HG02885 (cell line): ENCODE measurements at regions not wholly inside any gene's neighbourhood (a gene's known extent, or its start where the extent isn't known, plus 50 kb on each side); places are given as distances from the start of the nearest gene placed in this dataset.
"Not testable (repeated sequence)": the region's sequence is repeated elsewhere in the genome, so short reads cannot be mapped to it uniquely, and the experiment has no call there.

ENCODE experiments used
- ATAC-seq: cut with Tn5 transposase; IDR thresholded peaks from one replicate; pipeline ENCODE4 v1.9.1; 2021; ENCODE audit warnings: mild to moderate bottlenecking; ENCODE audit not compliant: unreplicated experiment, poor library complexity

DNA sequence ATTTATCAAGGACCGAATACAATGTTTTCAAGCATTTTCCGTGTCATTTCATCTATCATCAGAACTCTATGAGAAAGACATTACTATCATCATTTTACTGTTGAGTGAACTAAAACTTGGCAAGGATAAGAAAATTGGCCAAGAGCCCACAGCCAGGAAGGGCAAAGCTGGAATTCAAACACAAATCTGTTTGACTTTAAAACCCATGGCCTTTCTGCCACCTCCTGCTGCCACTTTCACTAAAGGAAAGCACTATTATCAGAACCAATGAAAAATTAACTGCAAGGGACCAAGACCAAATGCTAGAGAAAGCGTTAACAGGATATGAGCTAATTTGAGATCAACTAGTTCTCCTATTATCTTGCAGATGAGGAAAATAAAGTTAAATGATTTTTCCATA lies 2759.2 kb downstream of the ARAP2 start:
- ATAC-seq, result no peak

DNA sequence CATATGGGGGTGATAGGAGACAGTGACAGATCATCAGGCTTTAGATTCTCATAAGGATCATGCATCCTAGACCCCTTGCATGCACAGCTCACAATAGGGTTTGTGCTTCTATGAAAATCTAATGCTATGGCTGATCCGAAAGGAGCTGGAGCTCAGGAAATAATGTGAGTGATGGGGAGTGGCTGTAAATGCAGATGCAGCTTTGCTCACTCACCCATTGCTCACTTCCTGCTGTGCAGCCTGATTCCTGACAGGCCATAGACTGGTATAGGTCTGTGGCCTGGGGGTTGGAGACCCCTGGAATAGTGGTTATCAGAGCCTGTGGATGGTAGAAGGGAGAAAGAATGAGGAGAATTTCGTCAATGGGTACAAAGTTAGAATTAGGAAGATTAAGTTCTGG lies 2751.1 kb downstream of the ARAP2 start:
- ATAC-seq, result no peak

DNA sequence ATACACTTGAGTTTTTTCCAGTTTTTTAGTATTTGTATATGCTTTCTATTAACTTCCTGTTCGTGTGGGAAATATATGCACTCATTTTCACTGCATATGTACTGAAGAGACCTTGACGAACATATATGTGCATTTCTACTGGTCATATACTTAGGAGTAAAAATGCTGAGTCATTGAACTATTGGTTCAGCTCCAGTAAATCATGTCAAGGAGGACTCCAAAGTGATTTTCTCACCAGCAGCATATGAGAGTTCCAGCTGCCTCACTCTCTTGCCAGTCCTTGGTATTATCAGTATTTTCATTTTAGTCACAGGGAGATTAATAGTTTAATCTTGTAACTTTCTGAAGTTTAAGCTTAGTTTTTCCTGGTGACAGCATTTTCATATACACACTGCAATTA lies 2750.2 kb downstream of the ARAP2 start:
- no peak for ATAC-seq

DNA sequence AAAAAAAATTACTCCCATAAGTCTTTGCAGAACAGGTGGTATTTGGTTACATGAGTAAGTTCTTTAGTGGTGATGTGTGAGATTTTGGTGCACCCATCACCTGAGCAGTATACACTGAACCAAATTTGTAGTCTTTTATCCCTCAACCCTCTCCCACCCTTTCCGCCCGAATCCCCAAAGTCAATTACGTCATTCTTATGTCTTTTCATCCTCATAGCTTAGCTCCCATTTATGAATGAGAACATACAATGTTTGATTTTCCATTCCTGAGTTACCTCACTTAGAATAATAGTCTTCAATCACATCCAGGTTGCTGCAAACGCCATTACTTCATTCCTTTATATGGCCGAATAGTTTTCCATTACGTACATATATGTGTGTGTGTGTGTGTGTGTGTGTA lies 2742.7 kb downstream of the ARAP2 start:
- ATAC-seq, result not testable (repeated sequence)

DNA sequence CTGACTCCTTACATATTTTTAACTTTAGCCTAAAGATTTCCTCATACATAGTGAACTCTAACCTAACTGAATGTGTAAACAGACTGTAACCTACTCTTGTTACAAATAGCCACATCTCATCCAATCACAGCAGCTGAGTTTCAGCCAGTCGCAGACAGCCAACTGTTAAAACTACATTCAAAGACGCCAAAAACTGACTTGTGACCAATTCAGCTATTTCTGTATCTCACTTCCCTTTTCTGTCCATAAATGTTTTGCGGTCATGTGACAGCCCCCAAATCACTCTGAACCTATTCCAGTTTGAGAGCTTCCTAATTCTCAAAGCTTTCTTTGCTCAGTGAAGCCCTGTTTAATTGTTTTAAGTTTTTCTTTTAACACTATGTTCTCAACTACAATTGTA lies 2731.9 kb downstream of the ARAP2 start:
- ATAC-seq, result peak; percentile 94

DNA sequence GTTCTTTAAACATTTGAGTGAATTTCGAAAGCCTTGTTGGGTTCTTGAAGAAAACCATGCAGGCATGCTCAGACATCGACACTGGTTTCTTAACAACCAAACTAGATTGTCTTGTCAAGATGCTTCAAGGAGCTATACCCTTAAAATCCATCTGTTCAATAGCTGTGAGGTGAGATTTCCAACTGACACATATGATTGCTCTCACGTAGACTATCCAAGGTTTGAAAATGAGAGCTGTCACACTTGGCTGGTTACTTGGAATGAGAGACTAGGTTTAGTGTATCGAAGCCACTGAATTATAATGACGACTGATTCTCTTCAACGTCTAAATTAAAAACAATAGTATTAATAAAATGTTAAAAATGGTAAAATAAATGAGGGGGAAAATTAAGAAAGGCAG lies 2725.5 kb downstream of the ARAP2 start:
- ATAC-seq, result no peak

DNA sequence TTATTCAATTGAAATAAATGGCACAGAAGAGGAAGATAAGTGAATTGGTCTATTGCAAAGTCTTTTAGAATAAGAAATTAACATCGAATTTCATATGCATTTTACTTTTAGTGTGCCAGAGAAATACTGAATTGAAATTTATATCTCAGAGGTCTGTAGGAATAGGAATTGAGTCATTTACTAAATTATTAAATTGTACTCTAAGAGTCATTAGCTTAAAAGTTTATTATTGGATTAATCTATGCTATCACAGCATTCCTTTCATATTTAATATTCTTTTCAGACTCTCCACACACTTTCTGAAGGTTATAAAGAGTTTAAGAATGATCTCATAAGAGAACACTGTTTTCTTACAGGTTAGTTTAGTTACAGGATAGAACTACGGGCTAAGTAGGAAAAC lies 2711.5 kb downstream of the ARAP2 start:
- ATAC-seq, result no peak

DNA sequence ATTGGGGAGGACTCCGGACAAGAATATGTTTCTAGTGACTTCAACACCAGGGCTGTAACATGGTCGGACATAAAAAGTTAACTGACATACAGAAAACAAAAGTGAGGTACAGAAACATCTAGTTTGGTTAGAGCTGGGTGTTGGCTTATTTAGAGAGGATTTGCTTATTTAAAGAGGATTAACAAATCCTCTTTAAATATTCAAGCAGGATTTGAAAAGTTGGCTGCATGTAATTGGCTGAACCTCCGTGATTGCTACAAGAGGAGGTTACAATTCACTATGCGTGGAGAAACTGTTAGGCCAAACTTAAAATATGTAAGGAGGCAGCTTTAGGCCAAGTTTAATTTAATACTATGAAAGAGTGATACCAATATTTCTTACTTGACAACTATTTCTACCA lies 2707.4 kb downstream of the ARAP2 start:
- no peak for ATAC-seq

DNA sequence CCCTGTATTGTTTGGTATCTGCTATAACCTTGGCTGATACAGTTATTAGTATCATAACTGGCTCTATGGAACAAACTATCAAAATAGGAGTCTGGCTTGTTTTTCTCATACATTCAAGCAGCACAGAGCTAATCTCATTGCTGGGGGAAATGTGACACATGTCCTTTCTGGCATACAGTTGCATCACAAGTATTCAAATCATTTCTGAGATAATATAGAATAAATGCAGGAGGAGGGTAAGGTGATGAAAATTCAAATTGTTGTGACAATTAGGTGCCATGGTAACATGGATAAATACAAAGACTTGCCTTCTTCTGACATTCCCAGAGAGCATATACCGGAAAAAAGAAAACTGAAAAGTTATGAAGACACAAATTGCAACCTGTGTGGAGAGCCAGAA lies 2706.8 kb downstream of the ARAP2 start:
- no peak for ATAC-seq

DNA sequence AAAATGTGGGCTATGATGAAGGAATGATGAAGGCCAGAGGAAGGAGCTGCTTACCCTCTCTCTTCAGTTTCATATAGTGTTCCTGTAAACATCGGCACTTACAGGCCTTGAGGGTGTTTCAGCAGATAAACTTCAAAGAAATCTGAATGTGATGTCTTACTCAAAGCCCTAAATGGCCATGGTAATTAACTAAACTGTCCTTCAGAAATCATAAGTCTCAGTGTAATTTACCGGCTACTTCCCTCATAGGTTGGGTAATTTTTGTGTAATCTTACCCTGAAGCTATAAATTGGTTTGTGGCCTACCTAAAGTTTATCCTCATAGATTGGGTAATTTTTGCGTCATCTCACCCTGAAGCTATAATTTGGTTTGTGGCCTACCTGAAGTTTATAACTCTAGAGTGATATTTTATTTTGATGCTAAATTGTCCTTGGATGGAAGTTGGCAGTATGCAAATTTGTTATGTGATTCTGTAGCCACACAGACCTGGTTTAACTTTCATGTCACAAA lies 2700.3 kb downstream of the ARAP2 start:
- ATAC-seq, result no peak

DNA sequence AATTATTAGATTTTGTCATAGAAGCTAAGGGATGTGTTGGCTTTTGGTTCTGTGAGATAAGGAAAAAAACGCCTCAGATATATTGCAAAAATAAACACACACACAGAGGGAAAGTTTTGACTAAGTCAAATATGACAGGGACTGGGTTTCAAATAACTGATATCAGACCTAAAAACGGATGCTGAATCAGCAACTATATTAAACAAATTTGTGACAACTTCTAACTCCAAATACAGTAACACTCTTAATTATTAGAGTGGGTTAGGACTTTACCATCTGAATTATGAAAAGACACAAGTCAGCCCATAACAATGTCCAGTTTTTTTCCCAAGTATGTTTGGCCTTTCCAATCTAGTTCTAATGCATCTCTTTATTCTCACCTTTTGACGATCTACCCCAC lies 2693.1 kb downstream of the ARAP2 start:
- no peak for ATAC-seq

DNA sequence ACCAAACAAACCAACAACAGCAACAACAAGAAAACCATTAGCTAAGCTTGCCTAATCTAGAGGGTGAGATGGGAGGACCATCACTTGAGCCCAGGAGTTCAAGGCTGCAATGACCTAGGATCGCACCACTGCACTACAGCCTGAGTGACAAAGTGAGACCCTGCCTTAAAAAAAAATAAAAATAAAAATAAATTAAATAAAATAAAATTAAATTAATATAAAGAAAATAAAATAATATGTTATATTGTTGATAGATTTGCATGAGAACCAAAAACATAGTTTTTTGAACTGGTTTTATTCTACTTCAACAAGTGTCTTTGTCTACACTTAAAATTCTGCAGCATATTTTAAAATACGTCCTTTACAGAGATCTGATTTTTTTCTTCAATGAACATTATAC lies 2683.1 kb downstream of the ARAP2 start:
- no peak for ATAC-seq

DNA sequence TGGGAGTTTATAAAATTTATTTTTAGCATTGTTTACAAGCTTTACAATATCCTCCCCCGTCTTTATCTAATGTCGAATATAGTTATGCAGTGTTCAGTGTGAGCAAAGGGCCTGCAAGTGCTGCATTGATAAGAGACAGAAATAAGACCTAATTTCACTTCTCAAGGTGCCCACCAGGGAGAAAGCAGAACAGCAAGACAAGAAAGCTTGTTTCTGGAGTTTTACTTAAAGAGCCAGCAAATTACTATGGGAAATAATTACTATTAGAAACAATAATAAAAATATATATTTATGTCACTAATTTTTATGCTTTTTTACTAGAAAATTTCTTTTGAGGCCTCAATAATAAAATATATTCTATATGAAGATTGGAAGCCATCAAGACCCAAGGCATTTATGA lies 2677.7 kb downstream of the ARAP2 start:
- no peak for ATAC-seq

DNA sequence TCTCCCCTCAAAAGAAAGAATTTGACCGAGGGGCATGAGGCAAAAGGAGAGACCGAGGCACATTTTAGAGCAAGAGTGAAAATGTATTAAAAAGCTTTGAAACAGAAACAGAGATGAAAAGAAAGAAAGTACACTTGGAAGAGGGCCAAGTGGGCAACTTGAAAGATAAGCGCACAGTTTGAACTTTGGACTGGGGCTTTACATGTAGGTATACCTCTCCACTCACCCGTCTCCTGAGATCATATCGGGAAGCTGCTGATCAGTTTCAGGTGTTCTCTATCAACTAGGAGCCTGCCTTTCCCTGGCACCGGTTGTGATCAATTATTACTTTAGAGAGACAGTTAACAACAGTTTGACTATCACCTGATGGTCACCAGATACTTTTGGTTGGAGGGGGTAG lies 2666.5 kb downstream of the ARAP2 start:
- ATAC-seq, result no peak

DNA sequence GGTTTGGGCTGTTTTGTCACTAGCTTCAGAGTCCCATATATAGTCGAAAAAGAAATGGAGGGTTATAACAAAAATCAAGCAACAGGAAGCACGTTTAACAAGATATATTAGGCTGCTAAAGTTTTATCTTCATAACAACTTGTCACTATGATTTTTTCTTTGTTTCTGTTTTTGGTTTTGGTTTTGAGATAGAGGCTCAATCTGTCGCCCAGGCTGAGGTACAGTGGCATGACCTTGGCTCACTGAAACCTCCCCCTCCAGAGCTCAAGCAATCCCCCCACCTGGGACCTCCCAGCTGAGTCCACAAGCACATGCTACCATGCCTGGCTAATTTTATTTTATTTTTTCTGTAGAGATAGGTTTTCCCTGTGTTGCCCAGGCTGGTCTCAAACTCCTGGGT lies 2664.4 kb downstream of the ARAP2 start:
- ATAC-seq, result no peak

DNA sequence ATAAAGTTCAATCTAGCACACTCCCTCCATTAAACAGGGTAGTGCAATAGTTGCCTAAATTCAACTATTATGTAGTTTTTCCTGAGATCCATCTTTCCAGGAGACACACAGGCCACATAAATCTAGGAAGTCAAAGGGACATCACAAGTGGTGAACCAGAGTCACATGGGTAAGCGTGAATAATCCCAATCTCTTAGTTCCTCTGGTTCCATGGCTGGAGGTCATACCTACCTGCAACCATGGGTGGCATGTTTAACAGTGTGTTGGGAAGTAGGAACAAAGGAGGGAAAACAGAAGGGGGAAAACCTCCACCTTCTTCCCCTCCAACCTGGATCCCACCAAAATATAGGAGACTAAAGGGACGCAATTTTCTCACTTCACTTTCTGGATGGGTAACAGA lies 2651.6 kb downstream of the ARAP2 start:
- no peak for ATAC-seq

DNA sequence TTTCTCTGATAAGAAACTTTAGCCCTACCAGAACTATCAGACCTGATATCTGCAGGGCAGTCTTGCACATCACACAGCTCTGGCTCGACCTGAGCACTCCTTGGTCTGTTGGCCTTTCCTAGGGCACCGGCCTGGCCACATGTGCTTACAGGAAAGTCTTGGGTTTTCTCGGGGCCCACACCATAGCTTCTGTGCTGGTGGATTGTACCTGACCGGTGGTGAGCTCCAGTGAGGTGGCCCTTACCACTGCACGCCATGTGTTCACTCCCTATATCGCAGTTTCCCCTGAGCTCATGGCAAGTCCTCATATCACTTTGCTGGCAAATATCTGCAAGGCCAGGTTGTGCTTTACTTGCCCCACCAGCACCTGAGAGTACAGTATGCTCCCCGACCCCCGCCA lies 2637.4 kb downstream of the ARAP2 start:
- no peak for ATAC-seq

DNA sequence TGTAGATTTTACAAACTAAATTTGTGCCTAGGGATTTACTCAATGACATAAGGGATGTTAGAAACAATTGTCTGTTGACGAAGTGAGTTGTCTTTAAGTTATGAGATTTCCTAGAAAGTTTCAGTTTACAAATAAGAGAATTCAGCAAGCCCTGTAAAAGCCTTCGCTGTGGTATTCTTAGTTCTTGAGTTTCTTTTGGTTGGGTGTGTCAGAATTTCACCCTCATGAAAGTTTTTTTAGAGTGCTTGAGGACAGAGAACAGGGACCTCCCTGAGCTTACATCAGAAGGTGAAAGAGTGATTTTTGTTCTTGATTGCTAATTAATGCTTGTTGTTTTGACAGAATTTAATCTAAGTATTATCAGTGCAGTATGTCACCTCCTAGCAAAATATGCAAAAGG lies 2628.2 kb downstream of the ARAP2 start:
- no peak for ATAC-seq

DNA sequence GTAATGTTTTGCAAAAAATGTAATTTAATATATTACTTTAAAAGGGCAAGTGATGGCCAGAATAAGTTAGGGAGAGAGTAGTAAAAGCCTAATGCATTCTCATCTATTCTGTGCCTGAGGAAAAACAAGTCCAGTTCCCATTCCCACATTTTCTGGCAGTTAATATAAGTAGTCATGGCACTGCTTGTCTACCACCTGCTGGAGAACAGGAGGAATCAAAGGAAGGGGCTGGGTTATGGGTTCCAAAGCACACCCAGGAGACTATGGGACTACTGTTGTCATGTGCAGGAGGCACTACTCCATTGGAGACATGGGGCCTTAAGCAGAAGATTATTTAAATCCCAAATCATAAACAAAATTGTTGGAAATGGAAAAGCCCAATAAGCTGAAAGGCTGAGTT lies 2618.6 kb downstream of the ARAP2 start:
- no peak for ATAC-seq

DNA sequence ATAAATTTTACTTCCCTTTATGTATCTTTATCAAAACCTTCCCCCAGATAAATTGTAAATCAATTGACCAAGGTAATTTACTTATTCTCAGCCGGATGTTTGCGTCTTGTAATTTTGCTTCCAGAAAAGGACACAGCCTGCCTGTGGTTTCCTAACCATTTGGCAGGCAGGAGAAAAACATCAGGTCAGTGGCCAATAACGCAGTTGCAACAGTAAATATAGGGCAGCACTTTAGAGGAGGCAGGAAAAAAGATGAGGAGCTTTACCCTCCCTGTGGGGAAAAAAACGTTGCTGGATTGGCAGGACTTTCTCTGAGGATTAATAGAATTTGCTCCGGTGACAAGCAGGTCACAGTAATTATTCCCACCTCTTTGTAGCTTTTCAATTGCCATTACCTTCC lies 2618.1 kb downstream of the ARAP2 start:
- ATAC-seq, result no peak

DNA sequence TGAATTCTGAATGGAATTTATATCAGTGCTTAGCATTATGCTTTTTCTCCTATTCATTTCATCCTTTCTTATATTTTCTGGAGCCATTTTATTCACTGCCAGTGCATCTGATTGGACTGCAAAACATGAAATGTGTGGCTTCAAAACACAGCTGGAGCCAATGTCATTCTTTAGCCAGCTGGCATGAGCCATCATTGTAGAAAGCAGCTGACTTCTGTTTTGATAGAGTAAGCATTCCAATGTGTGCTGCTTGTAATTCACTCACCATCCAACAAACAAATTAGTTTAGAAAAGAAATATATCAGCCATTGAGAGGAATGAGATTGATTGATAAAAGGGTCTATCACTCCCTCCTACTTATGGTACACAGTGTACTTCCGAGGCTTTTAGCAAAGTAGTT lies 2616.0 kb downstream of the ARAP2 start:
- no peak for ATAC-seq

DNA sequence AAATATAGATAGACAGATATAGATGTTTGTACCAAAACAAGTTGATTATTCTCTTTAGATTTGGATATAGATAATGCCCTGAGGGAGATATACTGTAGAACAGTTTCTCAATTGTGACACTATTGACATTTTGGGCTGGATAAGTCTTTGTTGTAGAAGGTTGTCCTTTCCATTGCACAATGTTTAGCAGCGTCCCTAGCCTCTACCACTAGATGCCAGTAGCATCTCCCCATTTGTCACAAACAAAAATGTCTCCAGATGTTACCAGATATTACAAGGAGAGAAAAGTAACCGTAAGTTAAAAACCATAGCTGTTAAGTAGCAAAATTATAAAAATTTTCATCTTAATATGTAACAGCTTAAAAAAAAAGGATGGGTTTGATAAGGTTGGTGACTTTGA lies 2595.3 kb downstream of the ARAP2 start:
- ATAC-seq, result no peak

DNA sequence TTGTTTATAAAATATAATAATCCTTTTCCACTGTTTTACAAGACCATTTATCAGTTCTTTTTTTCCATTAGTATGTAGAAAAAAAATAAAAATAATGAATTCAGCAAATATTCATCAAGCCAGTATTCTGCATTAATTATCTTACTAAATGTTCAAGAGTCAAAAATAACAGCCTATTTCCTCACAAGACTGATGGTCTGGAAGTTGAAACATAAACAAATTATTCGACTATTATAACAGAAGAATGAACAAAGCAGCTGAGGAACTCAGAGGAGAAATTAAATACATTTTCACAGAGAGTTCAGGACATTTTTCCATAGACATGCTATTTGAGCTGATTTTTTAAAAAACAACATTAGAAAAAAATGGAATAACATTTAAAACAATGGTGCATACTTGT lies 2594.8 kb downstream of the ARAP2 start:
- no peak for ATAC-seq
